Activated T-cell treated with anti-CD3 and anti-CD28 coated beads for 48 hours (primary cell): ENCODE measurements at regions not wholly inside any gene's neighbourhood (a gene's known extent, or its start where the extent isn't known, plus 50 kb on each side); places are given as distances from the start of the nearest gene placed in this dataset.
"Not testable (repeated sequence)": the region's sequence is repeated elsewhere in the genome, so short reads cannot be mapped to it uniquely, and the experiment has no call there.

Source experiments
- DNase-seq: peaks from one replicate; pipeline ENCODE4 v3.0.0-alpha.2; 2020; ENCODE audit warnings: low read depth

GRCh38 chr21:43287795-43288755 is 119.3 kb downstream of the CRYAA start:
- DNase-seq, result no peak

- DNase-seq, result no peak
Observed at GRCh38 chr21:43287111-43287760, 118.4 kb downstream of the CRYAA start.

- DNase-seq, result no peak
Observed at GRCh38 chr21:43286196-43286595, 117.4 kb downstream of the CRYAA start.

GRCh38 chr21:43284700-43285099 is 115.9 kb downstream of the CRYAA start:
- no peak for DNase-seq

- DNase-seq, result no peak
Observed at GRCh38 chr21:43284238-43284637, 115.4 kb downstream of the CRYAA start.

- DNase-seq, result not testable (repeated sequence)
Observed at GRCh38 chr21:43283925-43284221, 115.1 kb downstream of the CRYAA start.

- DNase-seq, result no peak
Observed at GRCh38 chr21:43283136-43283924, 114.5 kb downstream of the CRYAA start.

GRCh38 chr21:43282358-43283120 is 113.7 kb downstream of the CRYAA start:
- no peak for DNase-seq

GRCh38 chr21:43281661-43282357 is 113.0 kb downstream of the CRYAA start:
- DNase-seq, result no peak

GRCh38 chr21:43280949-43281633 is 112.3 kb downstream of the CRYAA start:
- DNase-seq, result no peak

GRCh38 chr21:43279578-43279894 is 110.7 kb downstream of the CRYAA start:
- DNase-seq, result no peak

- DNase-seq, result no peak
Observed at GRCh38 chr21:43278766-43279577, 110.2 kb downstream of the CRYAA start.

GRCh38 chr21:43278359-43278758 is 109.6 kb downstream of the CRYAA start:
- DNase-seq, result no peak

- DNase-seq, result no peak
Observed at GRCh38 chr21:43277481-43278351, 108.9 kb downstream of the CRYAA start.

- DNase-seq, result no peak
Observed at GRCh38 chr21:43276811-43277210, 108.0 kb downstream of the CRYAA start.

- no peak for DNase-seq
Observed at GRCh38 chr21:43275421-43276211, 106.8 kb downstream of the CRYAA start.

GRCh38 chr21:43274946-43275310 is 106.1 kb downstream of the CRYAA start:
- no peak for DNase-seq
